GM19455 (cell line): ENCODE measurements at regions not wholly inside any gene's neighbourhood (a gene's known extent, or its start where the extent isn't known, plus 50 kb on each side); places are given as distances from the start of the nearest gene placed in this dataset.
"Not testable (repeated sequence)": the region's sequence is repeated elsewhere in the genome, so short reads cannot be mapped to it uniquely, and the experiment has no call there.

Source experiments
- ATAC-seq: cut with Tn5 transposase; IDR thresholded peaks from one replicate; pipeline ENCODE4 v1.9.1; 2021; ENCODE audit not compliant: unreplicated experiment

DNA sequence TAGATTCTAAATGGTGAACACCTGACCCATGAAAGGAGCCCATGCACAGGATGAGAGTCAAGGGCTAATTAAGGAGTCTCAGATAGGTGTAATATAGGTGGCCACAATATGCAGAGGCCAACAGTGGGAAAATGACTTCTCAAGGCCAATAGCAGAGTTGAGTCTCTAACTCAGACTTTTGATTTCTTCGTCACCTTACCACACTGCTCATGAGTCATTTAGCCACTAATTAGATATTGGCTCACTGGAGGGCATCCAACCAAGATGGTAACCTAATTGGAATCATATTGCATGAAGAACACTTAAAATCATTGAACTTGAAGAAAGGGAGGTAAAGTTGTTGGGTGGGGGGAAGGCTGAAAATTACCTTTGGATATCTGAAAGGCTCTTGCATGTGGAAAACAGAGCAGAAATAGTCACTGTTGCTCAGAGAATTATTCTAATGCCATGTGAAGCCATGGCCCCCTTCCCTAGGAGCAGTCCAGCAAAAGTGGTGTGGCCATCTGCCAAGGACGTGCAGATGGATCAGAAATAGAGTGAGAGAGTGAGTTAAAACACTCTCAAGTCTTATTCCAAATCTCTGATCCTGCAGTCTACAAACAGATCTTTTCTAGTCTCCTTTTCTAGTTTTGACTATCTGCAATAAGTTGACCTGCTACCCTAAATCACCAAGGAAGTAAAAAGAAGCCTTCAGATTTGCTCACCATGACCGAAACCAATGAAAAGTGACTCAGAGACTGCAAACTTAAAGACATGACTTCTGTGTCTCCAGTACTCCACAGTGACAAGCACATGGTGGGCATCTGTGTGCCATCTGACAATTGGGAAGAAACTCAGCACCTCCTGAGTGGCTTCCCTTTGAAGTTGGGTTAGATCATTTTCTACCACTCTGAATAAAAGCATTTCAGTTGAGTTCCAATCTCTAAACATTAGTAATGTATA is 93.9 kb upstream of the C1QTNF7 start:
- ATAC-seq = no peak

GRCh38 chr4:15336410-15337167 is 91.2 kb upstream of the C1QTNF7 start:
- ATAC-seq = no peak

GRCh38 chr4:15337168-15337657 is 90.6 kb upstream of the C1QTNF7 start:
- ATAC-seq = not testable (repeated sequence)

- no peak for ATAC-seq
These were observed 88.1 kb upstream of the C1QTNF7 start for GRCh38 chr4:15339737-15340136.

GRCh38 chr4:15340332-15340731 is 87.5 kb upstream of the C1QTNF7 start:
- no peak for ATAC-seq

DNA sequence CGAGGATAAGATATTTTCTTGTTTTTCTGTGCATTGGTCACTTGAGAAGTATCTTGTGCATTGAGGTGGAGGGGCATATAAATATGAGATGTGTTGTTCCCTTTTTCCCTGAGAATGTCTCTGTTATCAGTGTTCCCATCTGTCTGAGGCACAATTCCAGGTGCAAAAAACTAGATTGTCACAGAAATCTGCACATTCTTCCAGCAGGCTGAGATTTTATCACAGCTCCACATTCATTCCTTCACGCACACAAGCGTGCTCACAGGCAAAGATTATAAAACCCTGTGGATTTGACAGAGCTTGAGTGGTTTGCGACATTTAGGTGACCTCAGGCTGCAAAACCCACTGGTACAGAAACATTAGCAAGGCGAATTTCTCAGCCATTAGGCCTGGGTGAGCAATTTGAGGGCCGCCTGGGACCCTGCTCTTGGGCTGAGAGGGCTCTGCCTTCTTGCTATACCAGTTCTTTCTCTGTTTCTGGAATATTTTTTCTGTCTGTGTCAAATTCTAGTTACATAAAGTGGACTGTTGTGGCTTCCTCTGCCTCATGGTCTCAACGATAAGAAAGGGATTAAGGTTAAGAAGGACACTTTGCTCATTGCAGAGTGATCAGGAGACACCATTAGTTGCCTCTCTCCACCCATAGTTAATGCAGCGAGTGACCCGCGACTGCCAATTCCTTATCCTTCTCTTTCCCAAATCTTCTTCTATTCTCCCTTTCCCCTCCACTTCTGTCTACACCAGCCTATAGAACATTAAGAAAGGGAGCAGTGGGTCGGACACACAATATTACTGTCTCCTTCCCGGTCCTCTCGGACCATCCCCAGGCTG is 86.7 kb upstream of the C1QTNF7 start:
- ATAC-seq = no peak

GRCh38 chr4:15341733-15342300 is 86.0 kb upstream of the C1QTNF7 start:
- no peak for ATAC-seq

DNA sequence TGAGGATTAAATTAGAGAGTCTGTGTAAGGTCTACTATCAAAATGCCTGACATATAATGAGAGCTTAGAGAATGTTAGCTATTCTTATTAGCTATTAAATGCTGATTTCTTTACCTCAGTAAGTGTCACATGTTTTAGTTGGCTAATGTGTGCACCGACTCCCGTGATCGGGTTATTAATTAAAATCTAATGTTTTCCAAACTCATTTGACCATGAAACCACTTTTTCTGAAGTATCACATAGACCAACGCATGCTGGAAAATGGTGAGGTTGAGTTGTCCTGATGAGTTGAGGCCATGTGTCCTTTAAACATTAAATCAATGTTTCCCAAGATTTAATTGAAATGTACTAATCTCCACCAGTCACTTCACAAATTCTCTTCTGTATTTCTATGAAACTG is 84.8 kb upstream of the C1QTNF7 start:
- no peak for ATAC-seq

GRCh38 chr4:15343581-15343980 is 84.3 kb upstream of the C1QTNF7 start:
- ATAC-seq = no peak

- ATAC-seq = no peak
These were observed 83.8 kb upstream of the C1QTNF7 start for GRCh38 chr4:15344041-15344440.

GRCh38 chr4:15345134-15345533 is 82.7 kb upstream of the C1QTNF7 start:
- ATAC-seq = no peak

DNA sequence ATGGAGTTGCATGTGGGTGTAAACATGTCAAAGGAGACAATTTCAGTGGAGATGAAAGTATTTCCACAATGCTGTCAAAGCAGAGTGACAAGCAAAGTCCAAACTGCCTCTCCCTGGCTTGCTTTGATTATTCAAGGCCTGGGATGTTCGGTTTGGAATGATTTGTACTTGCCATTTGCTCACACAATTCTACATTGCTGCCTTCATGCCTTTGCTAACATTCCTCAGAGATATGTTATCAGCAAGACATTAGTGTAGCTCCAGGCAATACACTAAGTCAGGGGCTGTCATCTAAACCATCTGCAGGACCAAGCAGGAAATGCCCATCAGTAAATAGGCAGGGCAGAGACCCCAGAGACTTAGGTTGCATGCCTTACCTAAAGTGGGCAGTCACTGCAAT is 79.6 kb upstream of the C1QTNF7 start:
- ATAC-seq = no peak

DNA sequence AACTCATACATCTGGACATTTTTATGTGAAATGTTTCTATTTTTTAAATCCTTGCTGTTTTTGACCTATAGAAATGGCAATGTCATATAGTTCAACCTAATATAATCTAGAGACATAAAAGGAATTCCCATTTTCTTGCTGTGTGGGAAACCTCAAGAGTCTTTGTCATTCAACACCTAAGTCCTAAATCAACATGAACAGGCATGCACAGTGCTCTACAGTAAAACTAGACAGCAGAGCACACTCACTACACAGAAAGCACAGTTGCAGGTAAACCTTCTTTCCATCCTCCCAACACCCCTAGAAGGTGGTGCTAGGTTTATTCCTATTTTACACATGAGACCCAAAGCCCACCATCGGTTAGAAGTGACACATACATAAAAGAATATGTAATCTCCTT is 79.1 kb upstream of the C1QTNF7 start:
- ATAC-seq = no peak

GRCh38 chr4:15349531-15349935 is 78.3 kb upstream of the C1QTNF7 start:
- no peak for ATAC-seq

DNA sequence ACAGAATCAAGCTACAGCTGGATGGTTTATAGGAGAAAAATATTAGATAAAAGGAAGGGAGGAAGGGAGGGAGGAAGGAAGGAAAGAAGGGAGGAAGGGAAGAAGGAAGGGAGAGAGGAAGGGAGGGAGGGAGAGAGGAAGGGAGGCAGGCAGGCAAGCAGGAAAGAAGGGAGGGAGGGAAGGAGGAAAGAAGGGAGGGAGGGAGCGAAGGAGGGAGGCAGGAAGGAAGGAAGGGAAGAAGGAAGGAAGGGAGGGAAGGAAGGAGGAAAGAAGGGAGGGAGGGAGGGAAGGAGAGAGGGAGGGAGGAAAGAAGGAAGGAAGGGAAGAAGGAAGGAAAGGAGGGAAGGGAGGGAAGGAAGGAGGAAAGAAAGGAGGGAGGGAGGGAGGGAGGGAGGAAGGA is 77.9 kb upstream of the C1QTNF7 start:
- no peak for ATAC-seq

- ATAC-seq = no peak
These were observed 75.3 kb upstream of the C1QTNF7 start for GRCh38 chr4:15352524-15352923.

GRCh38 chr4:15353207-15353606 is 74.6 kb upstream of the C1QTNF7 start:
- ATAC-seq = no peak

DNA sequence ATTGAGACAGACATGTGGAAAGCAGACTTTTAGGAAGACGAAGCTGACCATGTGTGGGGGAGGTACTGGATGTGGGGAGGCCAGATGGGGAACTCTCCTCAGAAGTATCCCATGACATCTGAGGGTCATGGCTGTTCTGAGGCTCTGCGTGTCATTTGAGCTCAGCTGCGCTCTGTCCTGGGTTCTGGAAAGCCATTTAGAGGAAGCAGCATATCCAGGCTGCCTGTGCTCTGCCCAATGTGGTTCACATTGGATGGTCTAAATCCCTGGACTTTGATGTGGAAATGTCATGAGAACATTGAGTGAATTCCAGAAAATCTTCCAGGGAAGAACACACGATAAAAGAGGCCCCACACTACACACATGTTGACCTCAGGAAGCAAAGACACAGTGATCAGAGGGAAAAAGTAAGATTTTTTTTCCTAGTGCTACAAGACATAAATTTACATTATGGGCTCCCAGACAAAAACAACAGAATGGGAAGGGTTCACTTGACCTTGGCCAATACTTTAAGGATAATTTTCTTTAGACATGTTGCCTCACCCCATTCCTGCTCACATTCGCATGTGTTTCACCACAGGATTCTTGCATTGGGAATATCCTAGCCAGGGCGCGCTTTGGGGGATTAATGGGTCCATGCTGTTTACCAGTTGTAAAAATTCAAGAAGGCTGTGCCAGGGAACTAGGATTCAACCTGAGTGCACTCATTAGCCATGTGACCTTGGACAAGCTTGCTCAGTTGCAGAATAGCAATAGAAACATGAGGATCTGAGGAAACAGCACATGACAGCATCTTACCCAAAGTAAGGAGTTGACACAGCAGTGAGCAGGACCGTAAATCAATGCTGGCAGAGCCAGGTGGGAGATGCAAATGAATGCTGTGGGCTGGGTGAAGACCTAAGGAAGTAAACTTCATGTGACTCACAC is 73.2 kb upstream of the C1QTNF7 start:
- no peak for ATAC-seq

GRCh38 chr4:15361529-15361928 is 66.3 kb upstream of the C1QTNF7 start:
- no peak for ATAC-seq

DNA sequence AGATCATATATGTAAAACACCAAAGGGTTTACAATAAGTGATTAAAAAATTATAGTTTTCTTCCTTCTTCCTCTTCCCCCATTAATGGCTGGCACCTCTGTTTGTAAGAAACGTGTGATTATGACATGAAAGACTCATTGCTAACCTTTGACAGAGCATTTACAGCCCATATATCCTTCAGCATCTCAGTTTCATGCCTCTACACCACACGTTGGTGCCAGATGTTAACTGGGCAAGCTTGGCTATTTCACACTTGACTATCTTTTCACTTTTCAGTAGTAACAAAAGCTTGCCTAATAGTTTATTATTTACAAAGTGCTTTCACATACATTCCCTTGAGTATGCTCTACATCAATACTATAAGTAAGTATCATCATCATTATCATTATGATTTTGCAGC is 65.3 kb upstream of the C1QTNF7 start:
- no peak for ATAC-seq
